HCT116 (cell line): ENCODE measurements at regions not wholly inside any gene's neighbourhood (a gene's known extent, or its start where the extent isn't known, plus 50 kb on each side); places are given as distances from the start of the nearest gene placed in this dataset.
"Not testable (repeated sequence)": the region's sequence is repeated elsewhere in the genome, so short reads cannot be mapped to it uniquely, and the experiment has no call there.

Source experiments
- ATAC-seq: fragments of 200-7000 bp; cut with Tn5 transposase; 2 replicates; pipeline ENCODE4 v1.9.1; 2020; ENCODE audit warnings: mild to moderate bottlenecking, moderate library complexity
- BruUV-seq: library from RNA; stranded (reverse); fragments of 400-500 nt; replicated peaks from 2 replicates; lab custom pipeline; 2021; lab: Mats Ljungman, UMichigan
- CTCF ChIA-PET: fragments of 300-600 bp; sonication (Branson Sonifier 250); formaldehyde crosslinking; loops from one replicate; lab custom pipeline; 2021; ENCODE audit warnings: antibody characterized with exemption; lab: Charles Lee
- POLR2A ChIA-PET: fragments of 300-600, 350-600 bp; sonication (Branson Sonifier 250); formaldehyde crosslinking; loops from one replicate; lab custom pipeline; 2021; ENCODE audit warnings: antibody characterized with exemption; lab: Charles Lee
- RAD21 ChIA-PET, 2 experiments: fragments of 300-600 bp; sonication (Branson Sonifier 250); formaldehyde crosslinking; loops; one replicate each; lab custom pipeline; 2023; ENCODE audit warnings: low total read pairs in 2 of 2; ENCODE audit not compliant: uncharacterized antibody in 2 of 2, unreplicated experiment in 2 of 2, low non-redundant PET in 1 of 2; lab: Charles Lee
- DNase-seq: peaks from one replicate; pipeline ENCODE4 v3.0.0-alpha.2; 2010; ENCODE audit warnings: low read depth, low spot score
- H2AFZ ChIP-seq: fragments of 200-600 bp; shearing (Covaris generic), sonication (generic); 2 replicates; pipeline ENCODE4 v1.6.1; 2017; ENCODE audit warnings: low read depth, mixed run types, mixed read lengths, antibody characterized with exemption, low read length; ENCODE audit not compliant: poor library complexity, severe bottlenecking
- H3K27ac ChIP-seq: 2 replicates; pipeline ENCODE4 v1.5.1; 2012; ENCODE audit warnings: low read depth, low read length
- H3K27me3 ChIP-seq: fragments of 200-600 bp; sonication (generic); 2 replicates; pipeline ENCODE4 v1.6.1; 2016; ENCODE audit warnings: mixed run types, low read length, mixed read lengths; ENCODE audit not compliant: insufficient read depth
- H3K36me3 ChIP-seq, 2 experiments: fragments of 200-500 bp in 1 of 2; fragments of 200-600 bp in 1 of 2; sonication (Bioruptor generic) in 1 of 2; sonication (generic) in 1 of 2; 2 replicates each; pipeline versions ENCODE4 v1.5.1 to v1.6.1; 2014 to 2016; ENCODE audit warnings: low read length in 2 of 2, inconsistent platforms in 1 of 2, mixed read lengths in 1 of 2, mixed run types in 1 of 2; ENCODE audit not compliant: insufficient read depth in 2 of 2, control insufficient read depth in 1 of 2
- H3K4me1 ChIP-seq, 2 experiments: fragments of 200-600 bp in 1 of 2; sonication (generic) in 1 of 2; 2 replicates each; pipeline versions ENCODE4 v1.5.1 to v1.6.1; 2012 to 2017; ENCODE audit warnings: low read length in 2 of 2, inconsistent platforms in 1 of 2, mild to moderate bottlenecking in 1 of 2, mixed read lengths in 1 of 2, mixed run types in 1 of 2, moderate library complexity in 1 of 2; ENCODE audit not compliant: insufficient read depth in 2 of 2, control insufficient read depth in 1 of 2
- H3K4me2 ChIP-seq: fragments of 200-600 bp; sonication (generic); 2 replicates; pipeline ENCODE4 v1.6.1; 2017; ENCODE audit warnings: mixed run types, low read length, mixed read lengths
- H3K4me3 ChIP-seq, 2 experiments: fragments of 200-600 bp in 1 of 2; sonication (generic) in 1 of 2; replicated peaks in 1 of 2; 2 replicates each; pipeline ENCODE4 v1.5.1; 2011 to 2016; ENCODE audit warnings: low read length in 2 of 2, control low read depth in 1 of 2, low read depth in 1 of 2, mild to moderate bottlenecking in 1 of 2, mixed read lengths in 1 of 2, mixed run types in 1 of 2
- H3K79me2 ChIP-seq: fragments of 200-600 bp; sonication (generic); 2 replicates; pipeline ENCODE4 v1.6.1; 2017; ENCODE audit warnings: mild to moderate bottlenecking, mixed run types, low read length, moderate library complexity, mixed read lengths; ENCODE audit not compliant: insufficient read depth
- H3K9ac ChIP-seq: fragments of 200-600 bp; sonication (generic); 2 replicates; pipeline ENCODE4 v1.6.1; 2016; ENCODE audit warnings: low read length, mixed read lengths
- H3K9me2 ChIP-seq: fragments of 200-600 bp; sonication (generic), shearing (Covaris generic); 2 replicates; pipeline ENCODE4 v1.6.1; 2017; ENCODE audit warnings: mixed run types, mild to moderate bottlenecking, moderate library complexity; ENCODE audit not compliant: insufficient read depth
- H3K9me3 ChIP-seq, 2 experiments: fragments of 200-500 bp in 1 of 2; fragments of 200-600 bp in 1 of 2; sonication (Bioruptor generic) in 1 of 2; sonication (generic) in 1 of 2; 2 replicates each; pipeline ENCODE4 v1.6.1; 2014 to 2017; ENCODE audit warnings: low read length in 2 of 2, mixed read lengths in 2 of 2, inconsistent platforms in 1 of 2, low read depth in 1 of 2, mild to moderate bottlenecking in 1 of 2, mixed run types in 1 of 2, moderate library complexity in 1 of 2; ENCODE audit not compliant: control insufficient read depth in 1 of 2, insufficient read depth in 1 of 2
- H4K20me1 ChIP-seq: fragments of 200-600 bp; sonication (generic), shearing (Covaris generic); 2 replicates; pipeline ENCODE4 v1.6.1; 2017; ENCODE audit warnings: mixed run types, mild to moderate bottlenecking, moderate library complexity; ENCODE audit not compliant: insufficient read depth
- CEBPB ChIP-seq: IDR thresholded peaks from 2 replicates; pipeline ENCODE4 v1.6.1; 2012; ENCODE audit warnings: low read depth
- EGR1 ChIP-seq: IDR thresholded peaks from 2 replicates; pipeline ENCODE4 v1.6.1; 2012; ENCODE audit warnings: low read depth
- EZH2 ChIP-seq: fragments of 200-600 bp; sonication (generic); IDR thresholded peaks from 2 replicates; pipeline ENCODE4 v1.6.1; 2017; ENCODE audit warnings: antibody characterized with exemption, mixed run types
- FOSL1 ChIP-seq: IDR thresholded peaks from 2 replicates; pipeline ENCODE4 v1.6.1; 2012; ENCODE audit warnings: low read depth
- JUND ChIP-seq: IDR thresholded peaks from 2 replicates; pipeline ENCODE4 v1.6.1; 2012
- POLR2AphosphoS5 ChIP-seq: IDR thresholded peaks from 2 replicates; pipeline ENCODE4 v1.6.1; 2011; ENCODE audit warnings: mild to moderate bottlenecking, low read depth, low read length, moderate library complexity
- SP1 ChIP-seq: IDR thresholded peaks from 2 replicates; pipeline ENCODE4 v1.6.1; 2012; ENCODE audit warnings: low read depth
- SRF ChIP-seq: IDR thresholded peaks from 2 replicates; pipeline ENCODE4 v1.6.1; 2012; ENCODE audit warnings: low read depth
- TCF7L2 ChIP-seq: IDR thresholded peaks from 2 replicates; pipeline ENCODE4 v1.7.0; 2011; ENCODE audit warnings: borderline replicate concordance, inconsistent platforms; ENCODE audit not compliant: insufficient read depth, insufficient read length; ENCODE audit errors: extremely low read depth
- ZFX ChIP-seq: fragments of 450-650 bp; IDR thresholded peaks from 2 replicates; pipeline ENCODE4 v1.6.1; 2017
- ZNF274 ChIP-seq: fragments of 200-500 bp; sonication (Bioruptor generic); IDR thresholded peaks from 2 replicates; pipeline ENCODE4 v1.6.1; 2014; ENCODE audit warnings: mild to moderate bottlenecking, low read depth, low read length, inconsistent platforms
- intact Hi-C: fragments of 100-400 bp; cut with micrococcal nuclease; formaldehyde crosslinking; loops from 2 replicates; pipeline ENCODE4 v1.10.0; 2022
- TF ChIP-seq, protein P1 (sequence below): IDR thresholded peaks from 2 replicates; pipeline ENCODE4 v1.6.1; 2012
- TF ChIP-seq, protein P2 (sequence below): IDR thresholded peaks from 2 replicates; pipeline ENCODE4 v1.6.1; 2012; ENCODE audit warnings: low read depth

DNA sequence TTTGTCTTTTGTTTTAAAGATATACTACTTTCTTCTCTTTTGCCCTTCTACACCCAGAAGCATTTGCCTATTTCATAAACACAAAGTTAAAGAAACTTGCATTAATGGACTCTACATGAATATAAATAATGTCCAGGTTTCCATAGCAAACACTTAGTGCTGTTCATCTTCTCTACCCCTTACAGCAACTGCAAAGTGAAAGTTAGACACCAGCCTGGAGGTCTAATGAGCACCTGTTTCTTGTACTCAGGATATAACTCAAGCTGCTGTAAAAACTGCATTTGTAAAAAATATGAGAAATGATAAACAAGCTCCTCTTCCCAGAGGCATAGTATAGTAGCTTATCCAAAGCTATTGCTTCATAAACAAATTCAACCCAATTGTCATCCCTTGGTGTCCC, 76.0 kb upstream of the RELN start:
- H3K27ac ChIP-seq, result no peak overlapping the region
- H3K4me1 ChIP-seq, result no peaks in the 10 kb centered on the region
- POLR2A ChIA-PET, result no interaction called here
- CTCF ChIA-PET, result no interaction called here
- H3K4me3 ChIP-seq, result no peak overlapping the region
- ATAC-seq, result no peak
- H3K4me2 ChIP-seq, result no peak overlapping the region
- no peaks in the 10 kb centered on the region for H3K9me2 ChIP-seq
- BruUV-seq, result no TSS peak
- peaks cover 3% of the 10 kb centered on the region; the same call in 1 of the 2 replicates for H3K27me3 ChIP-seq
- RAD21 ChIA-PET, result no interaction called here
- no peaks in the 10 kb centered on the region for H3K79me2 ChIP-seq
- no peak overlapping the region for H2AFZ ChIP-seq
- H3K9ac ChIP-seq, result no peak overlapping the region
- intact Hi-C loops, result no loop called here
- H4K20me1 ChIP-seq, result no peaks in the 10 kb centered on the region
- H3K9me3 ChIP-seq, result no peaks in the 10 kb centered on the region
- H3K36me3 ChIP-seq, result no peaks in the 10 kb centered on the region
- no peak for TF ChIP-seq TCF7L2
- TF ChIP-seq, protein P1, sequence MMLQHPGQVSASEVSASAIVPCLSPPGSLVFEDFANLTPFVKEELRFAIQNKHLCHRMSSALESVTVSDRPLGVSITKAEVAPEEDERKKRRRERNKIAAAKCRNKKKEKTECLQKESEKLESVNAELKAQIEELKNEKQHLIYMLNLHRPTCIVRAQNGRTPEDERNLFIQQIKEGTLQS, result no peak
- TF ChIP-seq ZFX, result no peak
- TF ChIP-seq POLR2AphosphoS5, result no peak
- TF ChIP-seq, all 23 proteins: peak for 0
- no peak for DNase-seq

DNA sequence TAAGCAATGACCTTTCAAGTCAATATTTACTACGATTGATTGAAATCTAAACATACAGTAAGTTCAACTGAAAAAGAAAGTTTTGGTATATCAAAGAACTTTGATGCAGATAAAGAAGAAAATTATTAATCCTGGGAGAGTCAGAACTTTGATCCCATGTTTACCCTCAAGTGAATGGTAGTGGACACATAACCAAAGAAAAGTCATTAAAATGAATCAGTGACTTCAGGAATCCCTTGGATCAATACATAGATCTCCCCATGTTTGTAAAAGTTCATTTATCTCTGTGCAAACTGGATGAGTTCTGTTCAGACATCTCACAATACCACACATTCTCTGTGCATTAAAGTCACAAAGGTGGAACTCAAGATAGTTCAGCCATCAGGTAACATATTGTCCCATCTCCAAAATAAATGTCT, 75.5 kb upstream of the RELN start:
- CTCF ChIA-PET, result no interaction called here
- ATAC-seq (no peak), DNase-seq (no peak)
- H3K4me3 ChIP-seq, result no peak overlapping the region
- no peaks in the 10 kb centered on the region for H3K9me2 ChIP-seq
- no peak overlapping the region for H2AFZ ChIP-seq
- RAD21 ChIA-PET, result no interaction called here
- no peaks in the 10 kb centered on the region for H3K4me1 ChIP-seq
- H3K27ac ChIP-seq, result no peak overlapping the region
- H3K9ac ChIP-seq, result no peak overlapping the region
- no peaks in the 10 kb centered on the region for H3K36me3 ChIP-seq
- TF ChIP-seq ZNF274 (no peak), EZH2 (no peak), SRF (no peak), FOSL1 (no peak), CEBPB (no peak), SP1 (no peak), EGR1 (no peak), JUND (no peak)
- TF ChIP-seq, protein P2, sequence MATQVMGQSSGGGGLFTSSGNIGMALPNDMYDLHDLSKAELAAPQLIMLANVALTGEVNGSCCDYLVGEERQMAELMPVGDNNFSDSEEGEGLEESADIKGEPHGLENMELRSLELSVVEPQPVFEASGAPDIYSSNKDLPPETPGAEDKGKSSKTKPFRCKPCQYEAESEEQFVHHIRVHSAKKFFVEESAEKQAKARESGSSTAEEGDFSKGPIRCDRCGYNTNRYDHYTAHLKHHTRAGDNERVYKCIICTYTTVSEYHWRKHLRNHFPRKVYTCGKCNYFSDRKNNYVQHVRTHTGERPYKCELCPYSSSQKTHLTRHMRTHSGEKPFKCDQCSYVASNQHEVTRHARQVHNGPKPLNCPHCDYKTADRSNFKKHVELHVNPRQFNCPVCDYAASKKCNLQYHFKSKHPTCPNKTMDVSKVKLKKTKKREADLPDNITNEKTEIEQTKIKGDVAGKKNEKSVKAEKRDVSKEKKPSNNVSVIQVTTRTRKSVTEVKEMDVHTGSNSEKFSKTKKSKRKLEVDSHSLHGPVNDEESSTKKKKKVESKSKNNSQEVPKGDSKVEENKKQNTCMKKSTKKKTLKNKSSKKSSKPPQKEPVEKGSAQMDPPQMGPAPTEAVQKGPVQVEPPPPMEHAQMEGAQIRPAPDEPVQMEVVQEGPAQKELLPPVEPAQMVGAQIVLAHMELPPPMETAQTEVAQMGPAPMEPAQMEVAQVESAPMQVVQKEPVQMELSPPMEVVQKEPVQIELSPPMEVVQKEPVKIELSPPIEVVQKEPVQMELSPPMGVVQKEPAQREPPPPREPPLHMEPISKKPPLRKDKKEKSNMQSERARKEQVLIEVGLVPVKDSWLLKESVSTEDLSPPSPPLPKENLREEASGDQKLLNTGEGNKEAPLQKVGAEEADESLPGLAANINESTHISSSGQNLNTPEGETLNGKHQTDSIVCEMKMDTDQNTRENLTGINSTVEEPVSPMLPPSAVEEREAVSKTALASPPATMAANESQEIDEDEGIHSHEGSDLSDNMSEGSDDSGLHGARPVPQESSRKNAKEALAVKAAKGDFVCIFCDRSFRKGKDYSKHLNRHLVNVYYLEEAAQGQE, result no peak
- no peaks in the 10 kb centered on the region for H3K79me2 ChIP-seq
- no peak overlapping the region for H3K4me2 ChIP-seq
- peaks cover 3% of the 10 kb centered on the region; the same call in 1 of the 2 replicates for H3K27me3 ChIP-seq
- H4K20me1 ChIP-seq, result no peaks in the 10 kb centered on the region
- intact Hi-C loops, result no loop called here
- POLR2A ChIA-PET, result no interaction called here
- no peaks in the 10 kb centered on the region for H3K9me3 ChIP-seq
- BruUV-seq, result no TSS peak

DNA sequence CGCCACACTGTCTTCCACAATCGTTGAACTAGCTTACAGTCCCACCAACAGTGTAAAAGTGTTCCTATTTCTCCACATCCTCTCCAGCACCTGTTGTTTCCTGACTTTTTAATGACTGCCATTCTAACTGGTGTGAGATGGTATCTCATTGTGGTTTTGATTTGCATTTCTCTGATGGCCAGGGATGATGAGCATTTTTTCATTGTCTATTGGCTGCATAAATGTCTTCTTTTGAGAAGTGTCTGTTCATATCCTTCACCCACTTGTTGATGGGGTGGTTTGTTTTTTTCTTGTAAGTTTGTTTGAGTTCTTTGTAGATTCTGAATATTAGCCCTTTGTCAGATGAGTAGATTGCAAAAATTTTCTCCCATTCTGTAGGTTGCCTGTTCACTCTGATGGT, 74.3 kb upstream of the RELN start:
- H3K27me3 ChIP-seq, H3K36me3 ChIP-seq, H2AFZ ChIP-seq, intact Hi-C loops, DNase-seq, H3K4me2 ChIP-seq, H3K9ac ChIP-seq, RAD21 ChIA-PET, H3K79me2 ChIP-seq, H3K9me3 ChIP-seq, ATAC-seq, POLR2A ChIA-PET, H3K9me2 ChIP-seq, H3K4me3 ChIP-seq, CTCF ChIA-PET, H3K4me1 ChIP-seq, BruUV-seq, H4K20me1 ChIP-seq, H3K27ac ChIP-seq: not testable (repeated sequence)
